Subcutaneous abdominal adipose tissue (tissue), 5 donors: ENCODE measurements at regions not wholly inside any gene's neighbourhood (a gene's known extent, or its start where the extent isn't known, plus 50 kb on each side); places are given as distances from the start of the nearest gene placed in this dataset.
"Not testable (repeated sequence)": the region's sequence is repeated elsewhere in the genome, so short reads cannot be mapped to it uniquely, and the experiment has no call there.

Experiments
- H3K27ac ChIP-seq: one replicate; pipeline ENCODE4 v1.7.0; 2013; ENCODE audit warnings: low read depth, mild to moderate bottlenecking, inconsistent platforms, low read length, moderate library complexity
- H3K27me3 ChIP-seq, 5 donors: one replicate each; pipeline ENCODE4 v1.7.0; 2013; ENCODE audit warnings: low read length in 5 of 5, inconsistent platforms in 1 of 5; ENCODE audit not compliant: control insufficient read depth in 5 of 5, insufficient read depth in 4 of 5
- H3K36me3 ChIP-seq, 5 donors: one replicate each; pipeline ENCODE4 v1.7.0; 2013; ENCODE audit warnings: low read length in 5 of 5; ENCODE audit not compliant: control insufficient read depth in 5 of 5, insufficient read depth in 5 of 5
- H3K4me1 ChIP-seq, 5 donors: one replicate each; pipeline ENCODE4 v1.7.0; 2013; ENCODE audit warnings: low read length in 5 of 5, mild to moderate bottlenecking in 3 of 5, moderate library complexity in 1 of 5; ENCODE audit not compliant: control insufficient read depth in 5 of 5, insufficient read depth in 5 of 5
- H3K4me3 ChIP-seq, 5 donors: one replicate each; pipeline ENCODE4 v1.7.0; 2013; ENCODE audit warnings: low read length in 5 of 5, low read depth in 1 of 5
- H3K9ac ChIP-seq, 5 donors: one replicate each; pipeline ENCODE4 v1.7.0; 2013; ENCODE audit warnings: low read length in 5 of 5, mild to moderate bottlenecking in 4 of 5, moderate library complexity in 3 of 5
- H3K9me3 ChIP-seq, 5 donors: one replicate each; pipeline ENCODE4 v1.7.0; 2013; ENCODE audit warnings: low read length in 5 of 5; ENCODE audit not compliant: control insufficient read depth in 5 of 5
- donor health status: healthy.
- donor health status: healthy.
- donor health status: healthy.
- donor health status: healthy.
- donor health status: healthy.

DNA sequence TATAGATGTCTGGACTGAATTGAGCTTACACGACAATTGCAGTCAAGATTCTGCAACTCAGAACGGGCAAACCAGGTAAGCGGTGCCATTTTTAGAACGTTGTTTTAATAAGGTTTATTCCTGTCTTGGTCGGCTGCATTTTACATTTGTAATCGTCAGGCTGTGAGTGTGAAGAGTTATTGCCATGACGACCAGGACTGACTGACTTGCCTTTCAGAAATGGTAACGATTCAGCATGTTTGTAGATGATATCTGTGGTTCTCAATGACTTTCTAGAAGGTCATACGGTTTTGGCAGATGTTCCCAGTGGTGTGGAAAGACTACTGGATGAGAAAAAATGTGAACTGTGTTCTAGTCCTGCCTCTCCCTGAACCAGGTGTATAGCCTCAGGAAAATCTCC, 271.3 kb upstream of the B3GALT2 start:
- Histone ChIP-seq H3K27ac (no peak overlapping the region), H3K27me3 (no peaks in the 10 kb centered on the region)

DNA sequence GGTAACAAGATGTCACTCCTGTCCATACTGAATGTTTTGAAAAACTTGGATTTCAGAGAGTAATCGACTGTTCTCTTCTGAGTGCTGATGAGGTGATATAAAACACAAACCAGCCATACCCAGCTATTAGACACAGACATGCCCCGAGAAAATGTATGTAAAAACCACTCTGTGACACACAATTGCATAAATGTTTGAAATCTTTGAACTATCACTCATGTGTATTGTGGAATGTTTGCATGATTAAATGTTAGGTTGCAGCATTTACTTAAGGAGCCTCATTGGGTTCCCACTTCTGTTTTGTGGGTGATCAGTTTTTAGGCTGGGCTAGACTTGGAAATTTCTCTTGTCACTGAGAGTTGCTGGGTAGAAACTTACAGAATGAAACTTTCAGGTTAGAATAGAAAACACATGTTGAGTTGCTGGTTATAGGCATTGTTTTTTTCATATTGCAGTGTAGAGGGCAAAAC, 270.4 kb upstream of the B3GALT2 start:
- Histone ChIP-seq H3K27me3 (no peaks in the 10 kb centered on the region), H3K27ac (no peak overlapping the region), H3K9ac (no peak overlapping the region), H3K4me3 (no peak overlapping the region), H3K9me3 (no peaks in the 10 kb centered on the region), H3K36me3 (no peaks in the 10 kb centered on the region), H3K4me1 (no peaks in the 10 kb centered on the region)

More for the DNA sequence above, 271.3 kb upstream of the B3GALT2 start:
- H3K4me1 ChIP-seq, result peaks cover 0 to 3% (median 0%) of the 10 kb centered on the region in 5 donors
- H3K9ac ChIP-seq, result no peak overlapping the region
- no peaks in the 10 kb centered on the region for H3K9me3 ChIP-seq
- H3K4me3 ChIP-seq, result no peak overlapping the region
- no peaks in the 10 kb centered on the region for H3K36me3 ChIP-seq

DNA sequence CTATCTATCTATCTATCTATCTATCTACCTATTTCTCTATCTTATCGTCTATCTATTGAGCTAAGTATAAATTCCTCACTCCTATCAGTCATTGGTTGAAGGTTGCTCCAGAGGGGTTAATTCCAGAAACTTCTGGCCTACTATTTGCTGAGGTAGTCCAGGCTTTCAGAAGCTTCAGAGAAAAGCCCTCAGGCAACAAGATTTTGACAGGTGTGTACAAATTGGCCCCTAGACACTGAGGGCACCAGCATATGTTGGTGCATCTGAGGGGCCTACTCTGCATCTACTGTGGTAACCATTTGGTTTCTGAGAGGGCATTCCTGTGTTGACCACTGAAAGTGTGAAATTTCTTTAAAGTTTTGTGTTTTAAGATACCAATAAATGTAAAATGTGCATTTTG, 265.2 kb upstream of the B3GALT2 start:
- Histone ChIP-seq H3K27ac (no peak overlapping the region), H3K4me1 (no peaks in the 10 kb centered on the region), H3K9ac (no peak overlapping the region), H3K27me3 (no peaks in the 10 kb centered on the region), H3K36me3 (no peaks in the 10 kb centered on the region), H3K4me3 (no peak overlapping the region), H3K9me3 (peaks cover 0 to 3% (median 0%) of the 10 kb centered on the region in 5 donors)

DNA sequence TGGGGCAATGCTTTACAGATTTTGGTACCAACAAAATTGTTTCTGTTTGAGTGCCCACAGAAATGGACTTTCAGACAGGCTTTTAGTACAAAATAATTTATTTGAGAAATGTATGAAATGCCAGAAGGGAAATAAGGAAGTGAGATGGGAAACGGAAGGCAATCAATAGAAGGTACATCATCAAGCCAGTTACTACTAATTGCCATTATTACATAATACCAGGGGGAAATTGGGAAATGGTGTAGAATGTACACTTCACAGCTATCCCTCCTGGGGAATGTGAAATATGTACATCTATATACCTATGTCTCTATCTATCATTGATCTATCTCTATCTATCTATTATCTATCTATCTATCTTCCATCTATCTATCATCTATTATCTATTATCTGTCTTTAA, 264.6 kb upstream of the B3GALT2 start:
- no peaks in the 10 kb centered on the region for H3K27me3 ChIP-seq
- no peak overlapping the region for H3K9ac ChIP-seq
- H3K4me3 ChIP-seq, result no peak overlapping the region
- H3K4me1 ChIP-seq, result no peaks in the 10 kb centered on the region
- no peaks in the 10 kb centered on the region for H3K36me3 ChIP-seq
- H3K9me3 ChIP-seq, result peaks cover 0 to 3% (median 0%) of the 10 kb centered on the region in 5 donors
- no peak overlapping the region for H3K27ac ChIP-seq

DNA sequence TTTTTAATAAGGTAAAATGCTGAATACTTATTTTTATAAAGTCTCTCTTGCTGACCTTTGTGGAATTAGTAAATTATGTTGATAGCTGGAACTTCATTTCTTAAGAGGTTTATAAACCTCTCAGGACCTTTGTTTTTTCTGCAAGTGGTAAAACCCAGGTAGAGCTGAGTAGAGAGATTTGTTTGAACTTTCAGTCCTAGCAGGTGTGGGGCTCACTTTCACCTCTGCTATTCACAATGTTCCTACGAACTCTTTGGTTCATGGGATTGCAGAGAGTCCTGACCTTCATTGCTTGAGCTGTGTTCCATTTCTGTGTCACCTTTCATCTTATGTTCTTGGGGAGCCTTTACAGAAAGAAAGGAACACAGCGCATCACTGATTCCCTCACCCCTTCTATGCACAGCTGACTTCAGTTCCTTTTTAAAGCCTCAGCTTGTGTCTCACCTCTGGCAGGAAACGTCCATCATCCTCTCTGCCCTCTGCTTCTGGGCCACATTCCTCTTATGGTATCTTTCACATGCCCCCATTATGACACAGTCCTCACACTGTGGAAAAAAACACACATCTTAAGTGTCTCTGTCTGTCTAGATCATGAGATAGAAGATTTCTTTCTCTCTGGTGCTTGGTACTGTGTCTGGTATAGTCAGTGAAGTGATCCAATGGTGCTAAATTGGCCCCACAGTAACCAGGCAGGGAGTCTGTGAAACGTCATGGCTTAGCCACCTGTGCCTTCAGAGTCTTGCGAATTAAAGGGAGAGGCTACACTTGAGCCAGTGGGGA, 262.5 kb upstream of the B3GALT2 start:
- no peak overlapping the region for H3K4me3 ChIP-seq
- no peak overlapping the region for H3K27ac ChIP-seq
- no peaks in the 10 kb centered on the region for H3K4me1 ChIP-seq
- no peak overlapping the region for H3K9ac ChIP-seq
- peaks cover 0 to 3% (median 0%) of the 10 kb centered on the region in 5 donors for H3K9me3 ChIP-seq
- no peaks in the 10 kb centered on the region for H3K36me3 ChIP-seq
- no peaks in the 10 kb centered on the region for H3K27me3 ChIP-seq

DNA sequence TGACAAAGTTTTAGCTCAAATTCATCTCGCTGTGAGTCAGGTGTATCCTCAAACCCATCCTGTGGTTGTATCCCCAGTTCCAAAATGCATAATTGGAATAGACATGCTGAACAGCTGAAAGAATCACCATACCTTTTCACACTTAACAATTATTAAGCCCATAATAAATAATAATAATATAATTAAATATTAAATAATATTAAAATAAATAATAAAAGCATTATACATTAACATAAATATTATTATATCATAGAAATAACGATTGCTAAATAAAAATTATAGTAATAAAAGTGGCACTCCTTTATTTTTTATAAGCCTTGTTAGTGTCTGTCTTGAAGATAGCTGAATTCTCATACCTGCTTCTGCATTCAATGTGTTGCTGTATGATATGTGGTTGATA, 257.5 kb upstream of the B3GALT2 start:
- Histone ChIP-seq H3K9me3 (peaks cover 0 to under 1% (median 0%) of the 10 kb centered on the region in 5 donors), H3K9ac (no peak overlapping the region), H3K27ac (no peak overlapping the region), H3K4me1 (no peaks in the 10 kb centered on the region), H3K4me3 (no peak overlapping the region), H3K27me3 (no peaks in the 10 kb centered on the region), H3K36me3 (no peaks in the 10 kb centered on the region)

DNA sequence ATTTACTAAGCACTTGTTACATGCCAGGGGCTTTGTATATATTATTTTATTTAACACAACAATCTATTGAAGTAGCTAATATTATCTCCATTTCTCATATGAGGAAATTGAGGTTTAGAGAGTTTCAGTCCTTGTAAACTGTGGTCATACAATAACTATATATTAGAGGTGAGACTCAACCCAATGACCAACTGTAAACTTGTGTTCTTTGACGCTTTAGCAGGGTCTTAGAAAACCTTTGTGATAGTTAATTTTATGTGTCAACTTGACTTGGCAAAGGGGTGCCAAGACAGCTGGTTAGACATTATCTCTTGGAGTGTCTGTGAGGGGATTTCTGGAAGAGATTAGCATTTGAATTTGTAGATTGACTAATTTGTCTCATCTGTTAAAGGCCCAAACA, 252.4 kb upstream of the B3GALT2 start:
- no peak overlapping the region for H3K4me3 ChIP-seq
- no peak overlapping the region for H3K9ac ChIP-seq
- no peaks in the 10 kb centered on the region for H3K36me3 ChIP-seq
- H3K9me3 ChIP-seq, result peaks cover 0 to 3% (median under 1%) of the 10 kb centered on the region in 5 donors
- H3K27ac ChIP-seq, result no peak overlapping the region
- no peaks in the 10 kb centered on the region for H3K27me3 ChIP-seq
- no peaks in the 10 kb centered on the region for H3K4me1 ChIP-seq

DNA sequence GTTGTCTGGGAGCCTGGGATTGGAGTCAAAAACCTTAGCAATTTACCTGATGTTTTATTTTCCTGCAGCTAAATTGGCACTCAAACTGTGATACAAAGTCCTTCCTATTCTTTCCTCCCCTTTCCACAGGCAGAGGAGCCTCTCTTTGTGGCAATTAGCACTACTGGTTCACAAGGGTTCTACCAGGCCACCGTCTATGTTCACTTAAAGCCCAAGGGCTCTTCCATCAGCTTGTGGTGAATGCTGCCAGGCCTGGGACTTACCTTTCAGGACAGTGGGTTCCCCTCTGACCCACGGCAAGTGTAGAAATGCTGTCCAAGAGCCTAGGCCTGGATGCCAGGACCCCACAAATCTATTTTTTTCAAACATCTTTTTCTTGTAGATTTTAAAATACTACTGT, 251.9 kb upstream of the B3GALT2 start:
- Histone ChIP-seq H3K36me3 (no peaks in the 10 kb centered on the region), H3K9me3 (peaks cover 0 to 7% (median 2%) of the 10 kb centered on the region in 5 donors), H3K27me3 (no peaks in the 10 kb centered on the region), H3K9ac (no peak overlapping the region), H3K4me1 (no peaks in the 10 kb centered on the region), H3K4me3 (no peak overlapping the region), H3K27ac (no peak overlapping the region)

DNA sequence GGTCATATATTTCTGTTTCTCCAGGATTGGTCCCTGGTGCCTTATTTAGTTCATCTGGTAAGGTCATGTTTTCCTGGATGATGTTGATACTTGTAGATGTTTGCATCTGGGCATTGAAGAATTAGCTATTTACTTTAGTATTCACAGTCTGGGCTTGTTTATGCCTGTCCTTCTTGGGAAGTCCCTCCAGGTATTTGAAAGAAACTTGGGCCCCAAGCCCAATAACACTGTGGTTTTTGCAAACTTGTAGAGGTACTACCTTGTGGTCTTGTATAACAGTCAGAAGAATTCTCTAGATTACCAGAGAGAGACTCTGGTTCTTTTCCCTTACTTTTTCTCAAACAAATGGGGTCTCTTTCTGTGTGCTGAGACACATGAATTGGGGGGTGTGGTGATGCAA, 251.4 kb upstream of the B3GALT2 start:
- Histone ChIP-seq H3K27ac (no peak overlapping the region), H3K4me1 (no peaks in the 10 kb centered on the region), H3K4me3 (no peak overlapping the region)

DNA sequence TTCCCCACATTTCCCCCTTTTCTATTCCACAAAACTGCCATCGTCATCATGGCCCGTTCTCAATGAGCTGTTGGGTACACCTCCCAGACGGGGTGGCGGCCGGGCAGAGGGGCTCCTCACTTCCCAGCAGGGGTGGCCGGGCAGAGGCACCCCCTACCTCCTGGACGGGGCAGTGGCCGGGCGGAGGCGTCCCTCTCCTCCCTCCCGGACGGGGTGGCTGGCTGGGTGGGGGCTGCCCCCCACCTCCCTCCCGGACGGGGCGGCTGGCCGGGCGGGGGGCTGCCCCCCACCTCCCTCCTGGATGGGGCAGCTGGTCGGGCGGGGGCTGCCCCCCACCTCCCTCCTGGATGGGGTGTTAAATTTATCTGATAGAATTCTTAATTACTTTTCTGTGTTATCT, 250.9 kb upstream of the B3GALT2 start:
- H3K27me3 ChIP-seq, H3K4me1 ChIP-seq: not testable (repeated sequence)
- H3K9me3 ChIP-seq, result peaks cover 2 to 16% (median 8%) of the 10 kb centered on the region in 5 donors

More for the DNA sequence above, 251.4 kb upstream of the B3GALT2 start:
- Histone ChIP-seq H3K9me3 (peaks cover 2 to 13% (median 4%) of the 10 kb centered on the region in 5 donors), H3K27me3 (no peaks in the 10 kb centered on the region), H3K36me3 (no peaks in the 10 kb centered on the region), H3K9ac (no peak overlapping the region)

More for the DNA sequence above, 250.9 kb upstream of the B3GALT2 start:
- H3K9ac ChIP-seq, H3K36me3 ChIP-seq, H3K27ac ChIP-seq, H3K4me3 ChIP-seq: not testable (repeated sequence)
